Ecto neural progenitor cell (in vitro differentiated cells): ENCODE measurements at regions not wholly inside any gene's neighbourhood (a gene's known extent, or its start where the extent isn't known, plus 50 kb on each side); places are given as distances from the start of the nearest gene placed in this dataset.
A peak's percentile ranks its signal among the peaks of the same experiment; 100 is the strongest.

Source experiments
- DNase-seq: peaks from one replicate; pipeline ENCODE4 v3.0.0-alpha.2; 2018; ENCODE audit warnings: low spot score

GRCh38 chrX:137483554-137483953, 82.4 kb upstream of the ZIC3 start:
- no peak for DNase-seq

GRCh38 chrX:137482136-137482535, 83.8 kb upstream of the ZIC3 start:
- no peak for DNase-seq

GRCh38 chrX:137479386-137479785, 86.5 kb upstream of the ZIC3 start:
- no peak for DNase-seq

- DNase-seq, result no peak
Measured at GRCh38 chrX:137441711-137442110, 124.2 kb upstream of the ZIC3 start.

- DNase-seq, result peak; percentile 53
Measured at GRCh38 chrX:137432609-137433008, 133.3 kb upstream of the ZIC3 start.

GRCh38 chrX:137431693-137432488, 134.0 kb upstream of the ZIC3 start:
- no peak for DNase-seq

GRCh38 chrX:137430984-137431475, 134.9 kb upstream of the ZIC3 start:
- no peak for DNase-seq

GRCh38 chrX:137430301-137430700, 135.6 kb upstream of the ZIC3 start:
- DNase-seq, result no peak

GRCh38 chrX:137428766-137429591, 136.9 kb upstream of the ZIC3 start:
- DNase-seq, result peak; percentile 70

GRCh38 chrX:137428221-137428661, 137.7 kb upstream of the ZIC3 start:
- peak; percentile 53 for DNase-seq

- no peak for DNase-seq
Measured at GRCh38 chrX:137427816-137428215, 138.1 kb upstream of the ZIC3 start.

- peak; percentile 49 for DNase-seq
Measured at GRCh38 chrX:137427426-137427778, 138.5 kb upstream of the ZIC3 start.

GRCh38 chrX:137426695-137427425, 139.1 kb upstream of the ZIC3 start:
- DNase-seq, result peak; percentile 48

GRCh38 chrX:137425986-137426385, 139.9 kb upstream of the ZIC3 start:
- no peak for DNase-seq

GRCh38 chrX:137425273-137425902, 140.5 kb upstream of the ZIC3 start:
- DNase-seq, result no peak

- DNase-seq, result no peak
Measured at GRCh38 chrX:137424679-137425078, 141.2 kb upstream of the ZIC3 start.

GRCh38 chrX:137423241-137423640, 142.7 kb upstream of the ZIC3 start:
- DNase-seq, result no peak

GRCh38 chrX:137418086-137418485, 147.8 kb upstream of the ZIC3 start:
- no peak for DNase-seq

GRCh38 chrX:137413190-137413589, 152.7 kb upstream of the ZIC3 start:
- DNase-seq, result no peak

- no peak for DNase-seq
Measured at GRCh38 chrX:137405449-137406140, 160.3 kb upstream of the ZIC3 start.

- DNase-seq, result no peak
Measured at GRCh38 chrX:137401092-137401491, 164.8 kb upstream of the ZIC3 start.
